ENCODE measurements at regions not wholly inside any gene's neighbourhood (a gene's known extent, or its start where the extent isn't known, plus 50 kb on each side); places are given as distances from the start of the nearest gene placed in this dataset.

DNA sequence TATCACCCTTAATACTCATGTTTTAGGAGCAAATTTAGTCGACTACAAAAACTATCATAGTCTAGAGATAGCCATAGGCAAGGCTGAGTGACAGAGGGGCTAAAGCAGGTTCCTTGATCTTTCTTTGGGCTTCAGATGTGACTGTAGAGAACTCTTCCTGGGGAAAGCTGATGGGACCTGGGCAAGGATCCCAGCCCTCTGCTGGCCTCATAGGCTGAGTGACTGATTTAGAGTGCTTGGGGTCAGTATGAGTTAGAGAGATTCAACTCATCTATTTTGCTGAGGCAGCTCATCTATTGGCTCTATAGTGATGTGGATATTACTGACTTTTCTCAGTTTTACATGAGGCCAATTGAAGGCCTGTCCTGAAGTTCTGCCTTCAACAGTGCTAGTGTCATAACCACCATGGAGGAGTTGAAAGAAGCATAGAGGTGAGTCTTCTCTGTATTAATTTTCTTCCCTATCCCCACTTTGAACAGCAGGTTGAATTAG, 81.6 kb downstream of the SAMD9 start:
- Histone ChIP-seq H3K9me2 (replicated peaks; ENCODE audit: low read depth, low read length) (no peaks in the 10 kb centered on the region), H3K9ac (ENCODE audit: low read depth, low read length, poor library complexity, severe bottlenecking) (no peak overlapping the region), H3K4me1 (ENCODE audit: insufficient read depth, low read length, poor library complexity, severe bottlenecking) (no peaks in the 10 kb centered on the region), H3K4me3 (ENCODE audit: low read length, poor library complexity, severe bottlenecking) (no peak overlapping the region), H3K4me2 (ENCODE audit: low read depth, low read length, poor library complexity, severe bottlenecking) (no peak overlapping the region), H4K20me1 (ENCODE audit: insufficient read depth, low read length, poor library complexity, severe bottlenecking) (no peaks in the 10 kb centered on the region), H3K79me2 (ENCODE audit: insufficient read depth, low read length) (no peaks in the 10 kb centered on the region), H3K9me3 (ENCODE audit: insufficient read depth, low read depth, low read length) (peaks cover 5% of the 10 kb centered on the region; the same call in 1 of the 2 replicates), H3K36me3 (ENCODE audit: insufficient read depth, low read length) (no peaks in the 10 kb centered on the region), H2AFZ (ENCODE audit: low read length) (no peak overlapping the region), H3F3A (ENCODE audit: low read depth) (no peaks in the 10 kb centered on the region), H3K27me3 (ENCODE audit: insufficient read depth, low read length, poor library complexity, severe bottlenecking) (no peaks in the 10 kb centered on the region)
- TF ChIP-seq EZH2phosphoT487 (IDR thresholded peaks at IDR 0.05; ENCODE audit: borderline replicate concordance) (no peak), CTCF (conservative IDR thresholded peaks at IDR 0.05; ENCODE audit: low read length) (no peak)

DNA sequence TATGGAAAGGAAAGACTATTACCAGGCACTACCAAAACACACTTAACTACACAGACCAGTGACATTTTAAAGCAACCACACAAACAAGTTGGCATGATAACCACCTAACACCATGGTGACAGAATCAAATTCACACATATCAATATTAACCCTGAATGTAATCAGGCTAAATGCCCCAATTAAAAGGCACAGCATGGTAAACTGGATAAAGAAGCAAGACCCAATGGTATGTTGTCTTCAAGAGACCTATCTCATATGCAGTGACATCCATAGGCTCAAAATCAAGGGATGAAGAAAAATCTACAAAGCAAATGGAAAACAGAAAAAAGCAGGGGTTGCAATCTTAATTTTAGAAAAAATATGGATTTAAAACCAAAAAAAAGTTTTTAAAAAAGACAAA, 86.0 kb downstream of the SAMD9 start:
- no peaks in the 10 kb centered on the region for H3K79me2 ChIP-seq (ENCODE audit: insufficient read depth, low read length)
- H4K20me1 ChIP-seq (ENCODE audit: insufficient read depth, low read length, poor library complexity, severe bottlenecking): no peaks in the 10 kb centered on the region
- peaks cover 7% of the 10 kb centered on the region; the same call in 1 of the 2 replicates for H3K9me3 ChIP-seq (ENCODE audit: insufficient read depth, low read depth, low read length)
- H3K4me1 ChIP-seq (ENCODE audit: insufficient read depth, low read length, poor library complexity, severe bottlenecking): peaks cover 5% of the 10 kb centered on the region
- H3F3A ChIP-seq (ENCODE audit: low read depth): no peaks in the 10 kb centered on the region
- H3K4me3 ChIP-seq (ENCODE audit: low read length, poor library complexity, severe bottlenecking): no peak overlapping the region
- H3K9ac ChIP-seq (ENCODE audit: low read depth, low read length, poor library complexity, severe bottlenecking): no peak overlapping the region
- H2AFZ ChIP-seq (ENCODE audit: low read length): no peak overlapping the region
- H3K9me2 ChIP-seq (replicated peaks; ENCODE audit: low read depth, low read length): no peaks in the 10 kb centered on the region
- H3K36me3 ChIP-seq (ENCODE audit: insufficient read depth, low read length): no peaks in the 10 kb centered on the region
- TF ChIP-seq EZH2phosphoT487 (IDR thresholded peaks at IDR 0.05; ENCODE audit: borderline replicate concordance) (no peak), CTCF (conservative IDR thresholded peaks at IDR 0.05; ENCODE audit: low read length) (no peak)
- H3K4me2 ChIP-seq (ENCODE audit: low read depth, low read length, poor library complexity, severe bottlenecking): no peak overlapping the region
- H3K27me3 ChIP-seq (ENCODE audit: insufficient read depth, low read length, poor library complexity, severe bottlenecking): no peaks in the 10 kb centered on the region

DNA sequence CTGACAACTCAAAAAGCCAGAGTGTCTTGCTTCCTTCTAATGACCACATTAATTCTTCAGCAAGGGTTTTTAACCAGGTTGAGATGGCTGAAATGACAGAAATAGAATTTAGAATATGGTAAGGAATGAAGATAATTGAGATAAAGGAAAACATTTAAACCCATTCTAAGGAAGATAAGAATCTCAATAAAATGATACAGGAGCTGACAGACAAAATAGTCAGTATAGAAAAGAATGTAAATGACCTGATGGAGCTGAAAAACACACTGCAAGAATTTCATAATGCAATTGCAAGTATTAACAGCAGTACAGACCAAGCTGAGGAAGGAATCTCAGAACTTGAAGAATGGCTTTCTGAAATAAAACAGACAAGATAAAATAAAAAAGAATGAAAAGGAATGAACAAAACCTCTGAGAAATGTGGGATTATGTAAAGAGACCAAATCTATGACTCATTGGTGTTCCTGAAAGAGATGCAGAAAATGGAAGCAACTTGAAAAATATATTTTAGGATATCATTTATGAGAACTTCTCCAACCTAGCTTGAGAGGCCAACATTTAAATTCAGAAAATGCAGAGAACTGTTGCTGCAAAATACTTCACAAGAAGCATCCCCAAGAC, 87.1 kb downstream of the SAMD9 start:
- peaks cover 7% of the 10 kb centered on the region; the same call in 1 of the 2 replicates for H3K9me3 ChIP-seq (ENCODE audit: insufficient read depth, low read depth, low read length)
- H3F3A ChIP-seq (ENCODE audit: low read depth): no peaks in the 10 kb centered on the region
- no peaks in the 10 kb centered on the region for H3K79me2 ChIP-seq (ENCODE audit: insufficient read depth, low read length)
- no peak overlapping the region for H3K9ac ChIP-seq (ENCODE audit: low read depth, low read length, poor library complexity, severe bottlenecking)
- no peaks in the 10 kb centered on the region for H3K27me3 ChIP-seq (ENCODE audit: insufficient read depth, low read length, poor library complexity, severe bottlenecking)
- TF ChIP-seq EZH2phosphoT487 (IDR thresholded peaks at IDR 0.05; ENCODE audit: borderline replicate concordance) (no peak), CTCF (conservative IDR thresholded peaks at IDR 0.05; ENCODE audit: low read length) (no peak)
- no peaks in the 10 kb centered on the region for H3K36me3 ChIP-seq (ENCODE audit: insufficient read depth, low read length)
- no peak overlapping the region for H3K4me2 ChIP-seq (ENCODE audit: low read depth, low read length, poor library complexity, severe bottlenecking)
- no peak overlapping the region for H3K4me3 ChIP-seq (ENCODE audit: low read length, poor library complexity, severe bottlenecking)
- no peak overlapping the region for H2AFZ ChIP-seq (ENCODE audit: low read length)
- H3K4me1 ChIP-seq (ENCODE audit: insufficient read depth, low read length, poor library complexity, severe bottlenecking): peaks cover 10% of the 10 kb centered on the region
- H3K9me2 ChIP-seq (replicated peaks; ENCODE audit: low read depth, low read length): no peaks in the 10 kb centered on the region
- no peaks in the 10 kb centered on the region for H4K20me1 ChIP-seq (ENCODE audit: insufficient read depth, low read length, poor library complexity, severe bottlenecking)

Measured in Loucy (cell line).